OCI-LY1 (cell line): ENCODE measurements at regions not wholly inside any gene's neighbourhood (a gene's known extent, or its start where the extent isn't known, plus 50 kb on each side); places are given as distances from the start of the nearest gene placed in this dataset.

Experiments used
- EZH2 ChIP-seq: fragments of 200-600 bp; sonication (generic), shearing (Covaris generic); IDR thresholded peaks from 2 replicates; pipeline ENCODE4 v1.8.0; 2017; ENCODE audit warnings: borderline replicate concordance, mixed run types, mild to moderate bottlenecking, antibody characterized with exemption, low read length, moderate library complexity, mixed read lengths
- TF ChIP-seq, protein P1 (sequence below): fragments of 200-600 bp; sonication (generic), shearing (Covaris generic); IDR thresholded peaks from 2 replicates; pipeline ENCODE4 v1.5.1; 2017; ENCODE audit warnings: mild to moderate bottlenecking, antibody characterized with exemption, low read length, moderate library complexity, mixed read lengths

DNA sequence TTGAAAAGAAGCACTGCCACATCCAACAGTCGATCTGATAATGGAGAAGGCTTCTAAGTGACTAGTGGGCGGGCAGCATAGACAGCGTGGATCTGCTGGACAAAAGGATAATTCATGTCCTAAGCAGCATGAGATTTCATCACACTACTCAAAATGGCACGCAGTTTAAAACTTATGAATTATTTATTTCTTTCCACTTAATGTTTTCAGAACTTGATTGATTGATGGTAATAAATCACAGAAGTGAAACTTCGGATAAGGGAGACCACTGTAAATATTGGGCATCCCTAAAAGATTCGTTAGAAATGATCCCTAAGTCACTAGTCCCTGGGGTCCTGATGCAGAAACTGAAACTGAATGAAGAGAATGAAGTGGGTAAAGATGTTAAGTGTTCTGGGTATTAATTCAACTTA is 93.0 kb upstream of the ANK2 start:
- TF ChIP-seq, protein P1, sequence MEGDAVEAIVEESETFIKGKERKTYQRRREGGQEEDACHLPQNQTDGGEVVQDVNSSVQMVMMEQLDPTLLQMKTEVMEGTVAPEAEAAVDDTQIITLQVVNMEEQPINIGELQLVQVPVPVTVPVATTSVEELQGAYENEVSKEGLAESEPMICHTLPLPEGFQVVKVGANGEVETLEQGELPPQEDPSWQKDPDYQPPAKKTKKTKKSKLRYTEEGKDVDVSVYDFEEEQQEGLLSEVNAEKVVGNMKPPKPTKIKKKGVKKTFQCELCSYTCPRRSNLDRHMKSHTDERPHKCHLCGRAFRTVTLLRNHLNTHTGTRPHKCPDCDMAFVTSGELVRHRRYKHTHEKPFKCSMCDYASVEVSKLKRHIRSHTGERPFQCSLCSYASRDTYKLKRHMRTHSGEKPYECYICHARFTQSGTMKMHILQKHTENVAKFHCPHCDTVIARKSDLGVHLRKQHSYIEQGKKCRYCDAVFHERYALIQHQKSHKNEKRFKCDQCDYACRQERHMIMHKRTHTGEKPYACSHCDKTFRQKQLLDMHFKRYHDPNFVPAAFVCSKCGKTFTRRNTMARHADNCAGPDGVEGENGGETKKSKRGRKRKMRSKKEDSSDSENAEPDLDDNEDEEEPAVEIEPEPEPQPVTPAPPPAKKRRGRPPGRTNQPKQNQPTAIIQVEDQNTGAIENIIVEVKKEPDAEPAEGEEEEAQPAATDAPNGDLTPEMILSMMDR, result no peak
- no peak for TF ChIP-seq EZH2
